GM21423 (cell line): ENCODE measurements at regions not wholly inside any gene's neighbourhood (a gene's known extent, or its start where the extent isn't known, plus 50 kb on each side); places are given as distances from the start of the nearest gene placed in this dataset.

Source experiments
- ATAC-seq: cut with Tn5 transposase; IDR thresholded peaks from one replicate; pipeline ENCODE4 v1.9.1; 2021; ENCODE audit warnings: mild to moderate bottlenecking, moderate library complexity; ENCODE audit not compliant: unreplicated experiment

- no peak for ATAC-seq
These were observed 108.0 kb upstream of the LSM8 start for GRCh38 chr7:118075936-118076335.

GRCh38 chr7:118076564-118076963 is 107.4 kb upstream of the LSM8 start:
- no peak for ATAC-seq

- ATAC-seq = no peak
These were observed 105.9 kb upstream of the LSM8 start for GRCh38 chr7:118078015-118078414.

- ATAC-seq = no peak
These were observed 104.6 kb upstream of the LSM8 start for GRCh38 chr7:118079369-118079768.

GRCh38 chr7:118080947-118081346 is 103.0 kb upstream of the LSM8 start:
- peak; percentile 93 for ATAC-seq

- ATAC-seq = no peak
These were observed 101.5 kb upstream of the LSM8 start for GRCh38 chr7:118082506-118082905.

- no peak for ATAC-seq
These were observed 99.0 kb upstream of the LSM8 start for GRCh38 chr7:118085000-118085399.

GRCh38 chr7:118087126-118087525 is 96.8 kb upstream of the LSM8 start:
- ATAC-seq = no peak

GRCh38 chr7:118094044-118094443 is 89.9 kb upstream of the LSM8 start:
- ATAC-seq = no peak

- no peak for ATAC-seq
These were observed 79.0 kb upstream of the LSM8 start for GRCh38 chr7:118104812-118105441.

- ATAC-seq = no peak
These were observed 74.4 kb upstream of the LSM8 start for GRCh38 chr7:118109607-118110006.

- no peak for ATAC-seq
These were observed 73.6 kb upstream of the LSM8 start for GRCh38 chr7:118110178-118110925.

- ATAC-seq = no peak
These were observed 72.6 kb upstream of the LSM8 start for GRCh38 chr7:118111347-118111746.

- ATAC-seq = no peak
These were observed 69.8 kb upstream of the LSM8 start for GRCh38 chr7:118114175-118114574.

- peak; percentile 85 for ATAC-seq
These were observed 54.7 kb upstream of the LSM8 start for GRCh38 chr7:118129041-118129795.

GRCh38 chr7:118132764-118133163 is 51.2 kb upstream of the LSM8 start:
- no peak for ATAC-seq
